HL-60 (cell line): ENCODE measurements at regions not wholly inside any gene's neighbourhood (a gene's known extent, or its start where the extent isn't known, plus 50 kb on each side); places are given as distances from the start of the nearest gene placed in this dataset.
"Not testable (repeated sequence)": the region's sequence is repeated elsewhere in the genome, so short reads cannot be mapped to it uniquely, and the experiment has no call there.

Experiments used
- GABPA ChIP-seq: IDR thresholded peaks from 2 replicates; pipeline ENCODE4 v1.6.1; 2012; ENCODE audit warnings: low read depth
- POLR2AphosphoS5 ChIP-seq: IDR thresholded peaks from 2 replicates; pipeline ENCODE4 v1.6.1; 2012; ENCODE audit warnings: low read depth
- TF ChIP-seq, protein P1 (sequence below): IDR thresholded peaks from one replicate; pipeline ENCODE4 v1.5.1; 2011; ENCODE audit warnings: low read length, control low read depth, inconsistent platforms; ENCODE audit not compliant: insufficient read depth
- TF ChIP-seq, protein P2 (sequence below): IDR thresholded peaks from 2 replicates; pipeline ENCODE4 v1.6.1; 2012; ENCODE audit warnings: low read depth; ENCODE audit not compliant: insufficient replicate concordance

DNA sequence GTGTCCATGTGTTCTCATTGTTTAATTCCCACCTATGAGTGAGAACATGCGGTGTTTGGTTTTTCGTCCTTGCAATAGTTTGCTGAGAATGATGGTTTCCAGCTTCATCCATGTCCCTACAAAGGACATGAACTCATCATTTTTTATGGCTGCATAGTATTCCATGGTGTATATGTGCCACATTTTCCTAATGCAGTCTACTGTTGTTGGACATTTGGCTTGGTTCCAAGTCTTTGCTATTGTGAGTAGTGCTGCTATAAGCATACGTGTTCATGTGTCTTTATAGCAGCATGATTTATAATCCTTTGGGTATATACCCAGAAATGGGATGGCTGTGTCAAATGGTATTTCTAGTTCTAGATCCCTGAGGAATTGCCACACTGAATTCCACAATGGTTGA is 144.1 kb upstream of the CCZ1B start:
- TF ChIP-seq, protein P1, sequence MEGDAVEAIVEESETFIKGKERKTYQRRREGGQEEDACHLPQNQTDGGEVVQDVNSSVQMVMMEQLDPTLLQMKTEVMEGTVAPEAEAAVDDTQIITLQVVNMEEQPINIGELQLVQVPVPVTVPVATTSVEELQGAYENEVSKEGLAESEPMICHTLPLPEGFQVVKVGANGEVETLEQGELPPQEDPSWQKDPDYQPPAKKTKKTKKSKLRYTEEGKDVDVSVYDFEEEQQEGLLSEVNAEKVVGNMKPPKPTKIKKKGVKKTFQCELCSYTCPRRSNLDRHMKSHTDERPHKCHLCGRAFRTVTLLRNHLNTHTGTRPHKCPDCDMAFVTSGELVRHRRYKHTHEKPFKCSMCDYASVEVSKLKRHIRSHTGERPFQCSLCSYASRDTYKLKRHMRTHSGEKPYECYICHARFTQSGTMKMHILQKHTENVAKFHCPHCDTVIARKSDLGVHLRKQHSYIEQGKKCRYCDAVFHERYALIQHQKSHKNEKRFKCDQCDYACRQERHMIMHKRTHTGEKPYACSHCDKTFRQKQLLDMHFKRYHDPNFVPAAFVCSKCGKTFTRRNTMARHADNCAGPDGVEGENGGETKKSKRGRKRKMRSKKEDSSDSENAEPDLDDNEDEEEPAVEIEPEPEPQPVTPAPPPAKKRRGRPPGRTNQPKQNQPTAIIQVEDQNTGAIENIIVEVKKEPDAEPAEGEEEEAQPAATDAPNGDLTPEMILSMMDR, result not testable (repeated sequence)
- not testable (repeated sequence) for TF ChIP-seq POLR2AphosphoS5, GABPA
- TF ChIP-seq, protein P2, sequence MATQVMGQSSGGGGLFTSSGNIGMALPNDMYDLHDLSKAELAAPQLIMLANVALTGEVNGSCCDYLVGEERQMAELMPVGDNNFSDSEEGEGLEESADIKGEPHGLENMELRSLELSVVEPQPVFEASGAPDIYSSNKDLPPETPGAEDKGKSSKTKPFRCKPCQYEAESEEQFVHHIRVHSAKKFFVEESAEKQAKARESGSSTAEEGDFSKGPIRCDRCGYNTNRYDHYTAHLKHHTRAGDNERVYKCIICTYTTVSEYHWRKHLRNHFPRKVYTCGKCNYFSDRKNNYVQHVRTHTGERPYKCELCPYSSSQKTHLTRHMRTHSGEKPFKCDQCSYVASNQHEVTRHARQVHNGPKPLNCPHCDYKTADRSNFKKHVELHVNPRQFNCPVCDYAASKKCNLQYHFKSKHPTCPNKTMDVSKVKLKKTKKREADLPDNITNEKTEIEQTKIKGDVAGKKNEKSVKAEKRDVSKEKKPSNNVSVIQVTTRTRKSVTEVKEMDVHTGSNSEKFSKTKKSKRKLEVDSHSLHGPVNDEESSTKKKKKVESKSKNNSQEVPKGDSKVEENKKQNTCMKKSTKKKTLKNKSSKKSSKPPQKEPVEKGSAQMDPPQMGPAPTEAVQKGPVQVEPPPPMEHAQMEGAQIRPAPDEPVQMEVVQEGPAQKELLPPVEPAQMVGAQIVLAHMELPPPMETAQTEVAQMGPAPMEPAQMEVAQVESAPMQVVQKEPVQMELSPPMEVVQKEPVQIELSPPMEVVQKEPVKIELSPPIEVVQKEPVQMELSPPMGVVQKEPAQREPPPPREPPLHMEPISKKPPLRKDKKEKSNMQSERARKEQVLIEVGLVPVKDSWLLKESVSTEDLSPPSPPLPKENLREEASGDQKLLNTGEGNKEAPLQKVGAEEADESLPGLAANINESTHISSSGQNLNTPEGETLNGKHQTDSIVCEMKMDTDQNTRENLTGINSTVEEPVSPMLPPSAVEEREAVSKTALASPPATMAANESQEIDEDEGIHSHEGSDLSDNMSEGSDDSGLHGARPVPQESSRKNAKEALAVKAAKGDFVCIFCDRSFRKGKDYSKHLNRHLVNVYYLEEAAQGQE, result not testable (repeated sequence)
